Effector CD4-positive, alpha-beta T cell (primary cell): ENCODE measurements at regions not wholly inside any gene's neighbourhood (a gene's known extent, or its start where the extent isn't known, plus 50 kb on each side); places are given as distances from the start of the nearest gene placed in this dataset.
"Not testable (repeated sequence)": the region's sequence is repeated elsewhere in the genome, so short reads cannot be mapped to it uniquely, and the experiment has no call there.

Source experiments
- DNase-seq: peaks from one replicate; pipeline ENCODE4 v3.0.0-alpha.2; 2020

GRCh38 chr3:101134331-101134730, 141.1 kb upstream of the ABI3BP start:
- no peak for DNase-seq

- no peak for DNase-seq
These were observed 140.4 kb upstream of the ABI3BP start for GRCh38 chr3:101133652-101134051.

- not testable (repeated sequence) for DNase-seq
These were observed 140.0 kb upstream of the ABI3BP start for GRCh38 chr3:101133197-101133596.

GRCh38 chr3:101131767-101132166, 138.5 kb upstream of the ABI3BP start:
- no peak for DNase-seq

- no peak for DNase-seq
These were observed 135.6 kb upstream of the ABI3BP start for GRCh38 chr3:101128786-101129185.

GRCh38 chr3:101128001-101128400, 134.8 kb upstream of the ABI3BP start:
- no peak for DNase-seq

- no peak for DNase-seq
These were observed 130.9 kb upstream of the ABI3BP start for GRCh38 chr3:101124125-101124524.

- DNase-seq: no peak
These were observed 129.9 kb upstream of the ABI3BP start for GRCh38 chr3:101123081-101123480.

- DNase-seq: no peak
These were observed 129.5 kb upstream of the ABI3BP start for GRCh38 chr3:101122681-101123080.

GRCh38 chr3:101120039-101120438, 126.8 kb upstream of the ABI3BP start:
- DNase-seq: no peak

GRCh38 chr3:101119535-101119934, 126.3 kb upstream of the ABI3BP start:
- DNase-seq: no peak

- no peak for DNase-seq
These were observed 124.8 kb upstream of the ABI3BP start for GRCh38 chr3:101117980-101118379.

GRCh38 chr3:101117465-101117864, 124.2 kb upstream of the ABI3BP start:
- DNase-seq: no peak

GRCh38 chr3:101110295-101110694, 117.1 kb upstream of the ABI3BP start:
- DNase-seq: not testable (repeated sequence)

GRCh38 chr3:101104321-101104720, 111.1 kb upstream of the ABI3BP start:
- DNase-seq: no peak

- DNase-seq: no peak
These were observed 109.6 kb upstream of the ABI3BP start for GRCh38 chr3:101102678-101103296.

GRCh38 chr3:101100361-101101009, 107.3 kb upstream of the ABI3BP start:
- DNase-seq: no peak

GRCh38 chr3:101099791-101100190, 106.6 kb upstream of the ABI3BP start:
- DNase-seq: no peak

- DNase-seq: no peak
These were observed 103.2 kb upstream of the ABI3BP start for GRCh38 chr3:101096444-101096843.

- no peak for DNase-seq
These were observed 102.6 kb upstream of the ABI3BP start for GRCh38 chr3:101095693-101096430.

GRCh38 chr3:101091489-101091888, 98.3 kb upstream of the ABI3BP start:
- DNase-seq: no peak

GRCh38 chr3:101085752-101086151, 92.5 kb upstream of the ABI3BP start:
- no peak for DNase-seq

- no peak for DNase-seq
These were observed 91.2 kb upstream of the ABI3BP start for GRCh38 chr3:101084404-101084803.

- DNase-seq: no peak
These were observed 88.8 kb upstream of the ABI3BP start for GRCh38 chr3:101081999-101082398.
